CD4-positive, alpha-beta memory T cell (primary cell): ENCODE measurements at regions not wholly inside any gene's neighbourhood (a gene's known extent, or its start where the extent isn't known, plus 50 kb on each side); places are given as distances from the start of the nearest gene placed in this dataset.
"Not testable (repeated sequence)": the region's sequence is repeated elsewhere in the genome, so short reads cannot be mapped to it uniquely, and the experiment has no call there.

Source experiments
- CTCF ChIA-PET: fragments of 350-600 bp; sonication (Branson Sonifier 250); formaldehyde crosslinking; loops from one replicate; lab custom pipeline; 2021; ENCODE audit warnings: inconsistent platforms; ENCODE audit not compliant: partially characterized antibody; lab: Charles Lee
- POLR2A ChIA-PET: fragments of 350-600 bp; sonication (Branson Sonifier 250); formaldehyde crosslinking; loops from one replicate; lab custom pipeline; 2021; ENCODE audit not compliant: partially characterized antibody; lab: Charles Lee
- DNase-seq, 5 donors: peaks; one replicate each; pipeline versions ENCODE4 v3.0.0 to v3.0.0-alpha.2; 2020 to 2022; ENCODE audit warnings: mixed read lengths in 1 of 5
- H3K27ac ChIP-seq: one replicate; pipeline ENCODE4 v1.7.0; 2013; ENCODE audit warnings: low read depth, low read length
- H3K27me3 ChIP-seq: 2 replicates; pipeline ENCODE4 v1.7.0; 2013; ENCODE audit warnings: mild to moderate bottlenecking, low read length, moderate library complexity; ENCODE audit not compliant: insufficient read depth
- H3K36me3 ChIP-seq: 2 replicates; pipeline ENCODE4 v1.7.0; 2013; ENCODE audit warnings: mild to moderate bottlenecking, low read length, moderate library complexity; ENCODE audit not compliant: insufficient read depth
- H3K4me1 ChIP-seq: 2 replicates; pipeline ENCODE4 v1.7.0; 2013; ENCODE audit warnings: mild to moderate bottlenecking, low read length, moderate library complexity; ENCODE audit not compliant: insufficient read depth
- H3K4me3 ChIP-seq, 2 donors: one replicate each; pipeline ENCODE4 v1.7.0; 2013; ENCODE audit warnings: low read length in 2 of 2, mild to moderate bottlenecking in 1 of 2
- H3K9me3 ChIP-seq, 2 donors: one replicate each; pipeline ENCODE4 v1.7.0; 2013; ENCODE audit warnings: low read length in 2 of 2, control low read depth in 1 of 2; ENCODE audit not compliant: control insufficient read depth in 1 of 2
- H3K27ac Mint-ChIP-seq, 7 donors: one replicate each; pipeline ENCODE4 v1.8.0; 2020 to 2021; ENCODE audit warnings: mixed read lengths in 7 of 7, mild to moderate bottlenecking in 6 of 7, inconsistent platforms in 3 of 7, moderate library complexity in 3 of 7
- H3K27me3 Mint-ChIP-seq, 2 donors: one replicate each; pipeline ENCODE4 v1.8.0; 2020 to 2021; ENCODE audit warnings: mixed read lengths in 2 of 2
- H3K36me3 Mint-ChIP-seq, 2 donors: one replicate each; pipeline ENCODE4 v1.8.0; 2020 to 2021; ENCODE audit warnings: mixed read lengths in 2 of 2, inconsistent platforms in 1 of 2, mild to moderate bottlenecking in 1 of 2
- H3K4me1 Mint-ChIP-seq, 4 donors: one replicate each; pipeline ENCODE4 v1.8.0; 2020 to 2021; ENCODE audit warnings: mixed read lengths in 4 of 4, mild to moderate bottlenecking in 1 of 4
- H3K4me3 Mint-ChIP-seq, 8 donors: one replicate each; pipeline ENCODE4 v1.8.0; 2020 to 2021; ENCODE audit warnings: mixed read lengths in 8 of 8, mild to moderate bottlenecking in 7 of 8, moderate library complexity in 6 of 8, inconsistent platforms in 3 of 8
- H3K9me3 Mint-ChIP-seq, 8 donors: one replicate each; pipeline ENCODE4 v1.8.0; 2020 to 2021; ENCODE audit warnings: mixed read lengths in 8 of 8, mild to moderate bottlenecking in 5 of 8, inconsistent platforms in 3 of 8, moderate library complexity in 1 of 8
- intact Hi-C: fragments of 100-400 bp; cut with micrococcal nuclease; formaldehyde crosslinking; loops from one replicate; pipeline ENCODE4 v1.15.1; 2023

DNA sequence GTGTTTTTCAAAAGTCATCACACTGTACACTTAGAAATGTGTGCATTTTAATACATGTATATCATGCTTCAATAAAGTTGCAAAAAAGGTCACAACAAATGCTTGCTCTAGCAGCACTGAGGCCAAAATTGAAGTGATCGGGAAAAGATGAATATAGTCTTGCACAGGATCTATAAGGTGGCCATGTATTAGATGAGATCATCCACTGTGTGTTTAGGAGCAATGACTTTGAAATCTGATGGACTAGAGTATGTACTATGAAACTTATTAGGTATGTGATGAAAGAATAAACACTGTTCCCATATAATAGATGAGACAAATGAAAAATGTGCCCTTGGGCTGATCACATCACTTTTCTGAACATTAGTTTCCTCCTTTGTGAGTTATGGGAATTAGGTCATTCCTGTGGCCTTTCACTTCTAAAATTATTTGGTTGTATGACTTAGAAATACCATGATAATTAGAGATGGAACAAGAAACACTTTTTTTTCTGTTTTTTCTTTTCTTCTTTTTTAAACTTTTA is 984.6 kb downstream of the ADGRL2 start:
- Histone ChIP-seq H3K27ac (no peak overlapping the region), H3K4me3 (no peak overlapping the region), H3K4me1 (no peaks in the 10 kb centered on the region), H3K27me3 (no peaks in the 10 kb centered on the region), H3K9me3 (peaks cover 0 to 4% of the 10 kb centered on the region in 2 donors), H3K36me3 (no peaks in the 10 kb centered on the region)
- Mint-ChIP-seq H3K9me3 (peaks cover 0 to 7% (median 3%) of the 10 kb centered on the region in 8 donors), H3K27ac (no peak overlapping the region), H3K4me3 (no peak overlapping the region), H3K27me3 (no peaks in the 10 kb centered on the region), H3K4me1 (peaks cover 0 to 11% (median 3%) of the 10 kb centered on the region in 4 donors), H3K36me3 (no peaks in the 10 kb centered on the region)
- no peak for DNase-seq
- intact Hi-C loops, result no loop called here
- CTCF ChIA-PET, result no interaction called here
- POLR2A ChIA-PET, result no interaction called here

DNA sequence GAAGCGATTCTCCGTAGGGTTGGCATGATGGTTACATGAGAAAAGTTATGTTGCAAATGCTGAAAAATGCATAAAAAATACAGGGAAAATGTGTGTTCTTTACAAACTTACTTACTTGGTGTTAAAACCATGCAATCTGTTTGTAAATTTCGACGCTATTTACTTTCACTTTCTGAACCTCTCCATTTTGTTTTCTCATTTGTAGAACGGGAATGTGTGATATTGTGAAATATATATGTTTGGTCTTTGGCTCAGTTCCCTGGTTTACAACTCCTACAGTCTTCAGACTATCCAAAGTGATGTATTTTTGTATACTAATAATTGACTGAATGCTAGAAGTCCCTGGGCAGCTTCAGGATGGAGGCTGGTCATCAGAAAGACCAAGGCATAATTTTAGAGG is 982.3 kb downstream of the ADGRL2 start:
- ChIA-PET CTCF (no interaction called here), POLR2A (no interaction called here)
- DNase-seq, result no peak
- intact Hi-C loops, result no loop called here
- peaks cover 0 to 7% (median 0%) of the 10 kb centered on the region in 8 donors for H3K9me3 Mint-ChIP-seq
- no peaks in the 10 kb centered on the region for H3K27me3 Mint-ChIP-seq
- no peaks in the 10 kb centered on the region for H3K27me3 ChIP-seq
- H3K9me3 ChIP-seq, result peaks cover 0 to 4% of the 10 kb centered on the region in 2 donors
- no peaks in the 10 kb centered on the region for H3K36me3 Mint-ChIP-seq
- H3K4me1 Mint-ChIP-seq, result peaks cover 0 to 9% (median 2%) of the 10 kb centered on the region in 4 donors
- no peak overlapping the region for H3K27ac Mint-ChIP-seq
- no peaks in the 10 kb centered on the region for H3K4me1 ChIP-seq
- H3K36me3 ChIP-seq, result no peaks in the 10 kb centered on the region
- H3K4me3 ChIP-seq, result no peak overlapping the region
- H3K4me3 Mint-ChIP-seq, result peak overlapping the region in 1 of 8 donors; percentile 50
- no peak overlapping the region for H3K27ac ChIP-seq

GRCh38 chr1:82782599-82782998 is 981.9 kb downstream of the ADGRL2 start:
- Histone ChIP-seq H3K27ac (no peak overlapping the region), H3K9me3 (peaks cover 0 to 4% of the 10 kb centered on the region in 2 donors), H3K27me3 (no peaks in the 10 kb centered on the region), H3K36me3 (no peaks in the 10 kb centered on the region), H3K4me1 (no peaks in the 10 kb centered on the region), H3K4me3 (no peak overlapping the region)
- intact Hi-C loops, result no loop called here
- Mint-ChIP-seq H3K4me3 (no peak overlapping the region), H3K27ac (no peak overlapping the region), H3K9me3 (peaks cover 0 to 9% (median 2%) of the 10 kb centered on the region in 8 donors), H3K36me3 (no peaks in the 10 kb centered on the region), H3K27me3 (no peaks in the 10 kb centered on the region), H3K4me1 (peaks cover 0 to 9% (median 3%) of the 10 kb centered on the region in 4 donors)
- CTCF ChIA-PET, result no interaction called here
- POLR2A ChIA-PET, result no interaction called here
- no peak for DNase-seq

GRCh38 chr1:82778612-82779011 is 977.9 kb downstream of the ADGRL2 start:
- no peak for DNase-seq
- Mint-ChIP-seq H3K27me3 (no peaks in the 10 kb centered on the region), H3K4me1 (peaks cover 0 to 7% (median 3%) of the 10 kb centered on the region in 4 donors), H3K4me3 (peak overlapping the region in 4 of 8 donors; percentile 30 to 80 (median 70)), H3K36me3 (no peaks in the 10 kb centered on the region), H3K9me3 (peaks cover 0 to 11% (median 5%) of the 10 kb centered on the region in 8 donors), H3K27ac (no peak overlapping the region)
- no peaks in the 10 kb centered on the region for H3K4me1 ChIP-seq
- H3K36me3 ChIP-seq, result no peaks in the 10 kb centered on the region
- H3K4me3 ChIP-seq, result peak overlapping the region in 1 of 2 donors; percentile 8
- no peak overlapping the region for H3K27ac ChIP-seq
- intact Hi-C loops, result loop anchor here (5.0 to 10.0 kb wide), 4 partner anchors 729 to 1346 kb away; no protein-coding TSS in a partner anchor
- ChIA-PET POLR2A (no interaction called here), CTCF (interaction anchor here (0.7 kb wide), 1 partner anchor 59 kb away, joined by 3 read pairs; no protein-coding TSS in a partner anchor)
- H3K9me3 ChIP-seq, result peaks cover 0 to 4% of the 10 kb centered on the region in 2 donors
- H3K27me3 ChIP-seq, result no peaks in the 10 kb centered on the region

- DNase-seq, result peak in 1 of 5 donors; percentile 11
- H3K9me3 Mint-ChIP-seq, result peaks cover 0 to 11% (median 5%) of the 10 kb centered on the region in 8 donors
- ChIA-PET CTCF (no interaction called here), POLR2A (no interaction called here)
- peaks cover 0 to 1% of the 10 kb centered on the region in 2 donors for H3K9me3 ChIP-seq
- H3K27ac Mint-ChIP-seq, result peak overlapping the region in 4 of 7 donors; percentile 22 to 69 (median 50)
- H3K4me1 ChIP-seq, result no peaks in the 10 kb centered on the region
- peak overlapping the region in 7 of 8 donors; percentile 26 to 80 (median 43) for H3K4me3 Mint-ChIP-seq
- no peaks in the 10 kb centered on the region for H3K36me3 ChIP-seq
- no peak overlapping the region for H3K4me3 ChIP-seq
- H3K36me3 Mint-ChIP-seq, result no peaks in the 10 kb centered on the region
- intact Hi-C loops, result loop anchor here (5.0 to 10.0 kb wide), 4 partner anchors 730 to 1348 kb away; no protein-coding TSS in a partner anchor
- no peak overlapping the region for H3K27ac ChIP-seq
- no peaks in the 10 kb centered on the region for H3K27me3 ChIP-seq
- no peaks in the 10 kb centered on the region for H3K27me3 Mint-ChIP-seq
- peaks cover 0 to 7% (median 2%) of the 10 kb centered on the region in 4 donors for H3K4me1 Mint-ChIP-seq
Observed at GRCh38 chr1:82777240-82777639, 976.5 kb downstream of the ADGRL2 start.

DNA sequence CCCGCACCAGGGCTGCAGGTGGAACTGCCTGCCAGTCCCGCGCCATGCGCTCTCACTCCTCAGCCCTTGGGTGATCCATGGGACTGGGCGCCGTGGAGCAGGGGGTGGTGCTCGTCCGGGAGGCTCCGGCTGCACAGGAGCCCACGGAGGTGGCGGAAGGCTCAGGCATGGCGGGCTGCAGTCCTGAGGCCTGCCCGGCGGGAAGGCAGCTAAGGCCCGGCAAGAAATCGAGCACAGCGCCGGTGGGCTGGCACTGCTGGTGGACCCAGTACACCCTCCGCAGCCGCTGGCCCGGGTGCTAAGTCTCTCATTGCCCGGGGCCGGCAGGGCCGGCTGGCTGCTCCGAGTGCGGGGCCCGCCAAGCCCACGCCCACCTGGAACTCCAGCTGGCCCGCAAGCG is 976.0 kb downstream of the ADGRL2 start:
- H3K4me1 Mint-ChIP-seq, H3K27me3 ChIP-seq, H3K27ac ChIP-seq, H3K4me3 Mint-ChIP-seq, H3K27ac Mint-ChIP-seq, DNase-seq, CTCF ChIA-PET, H3K9me3 ChIP-seq, H3K4me1 ChIP-seq, H3K36me3 Mint-ChIP-seq, POLR2A ChIA-PET, H3K4me3 ChIP-seq, H3K36me3 ChIP-seq, H3K27me3 Mint-ChIP-seq: not testable (repeated sequence)
- peaks cover 0 to 11% (median 4%) of the 10 kb centered on the region in 8 donors for H3K9me3 Mint-ChIP-seq
- intact Hi-C loops, result loop anchor here (5.0 to 10.0 kb wide), 4 partner anchors 731 to 1348 kb away; no protein-coding TSS in a partner anchor

DNA sequence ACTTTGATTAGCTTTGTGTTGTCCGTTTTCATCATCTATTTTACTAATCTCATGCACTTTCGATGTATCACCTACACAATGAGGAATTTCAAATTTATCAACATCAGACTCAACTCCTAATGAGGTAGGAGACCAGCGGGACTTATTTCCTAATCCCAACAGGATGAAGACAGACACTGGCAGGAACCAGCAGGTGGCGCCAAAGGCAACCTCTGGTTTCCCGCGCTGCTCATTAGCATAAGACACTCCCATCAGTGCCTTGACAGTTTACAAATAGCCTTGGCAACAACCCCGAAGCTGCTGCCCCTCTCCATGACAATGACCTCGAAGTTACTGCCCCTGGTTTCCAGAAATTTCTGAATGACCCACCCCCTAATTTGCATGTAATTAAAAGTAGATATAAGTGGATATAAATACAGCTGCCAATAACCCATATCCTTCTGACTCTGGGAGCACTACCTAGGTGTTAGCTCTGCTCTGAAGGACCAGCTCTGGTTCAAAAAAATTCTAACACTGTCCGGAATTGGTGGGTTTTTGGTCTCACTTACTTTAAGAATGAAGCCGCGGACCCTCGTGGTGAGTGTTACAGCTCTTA is 974.8 kb downstream of the ADGRL2 start:
- Histone ChIP-seq H3K36me3 (no peaks in the 10 kb centered on the region), H3K27ac (no peak overlapping the region), H3K9me3 (no peaks in the 10 kb centered on the region), H3K4me3 (no peak overlapping the region), H3K4me1 (no peaks in the 10 kb centered on the region), H3K27me3 (no peaks in the 10 kb centered on the region)
- no peak overlapping the region for H3K27ac Mint-ChIP-seq
- H3K4me3 Mint-ChIP-seq, result no peak overlapping the region
- intact Hi-C loops, result loop anchor here (5.0 to 10.0 kb wide), 4 partner anchors 732 to 1349 kb away; no protein-coding TSS in a partner anchor
- peaks cover 0 to 11% (median 4%) of the 10 kb centered on the region in 8 donors for H3K9me3 Mint-ChIP-seq
- ChIA-PET POLR2A (no interaction called here), CTCF (no interaction called here)
- H3K4me1 Mint-ChIP-seq, result peaks cover 0 to 7% (median 1%) of the 10 kb centered on the region in 4 donors
- no peaks in the 10 kb centered on the region for H3K36me3 Mint-ChIP-seq
- H3K27me3 Mint-ChIP-seq, result no peaks in the 10 kb centered on the region
- DNase-seq, result peak in 1 of 5 donors; percentile 8
